HEK293T (cell line): ENCODE measurements at regions not wholly inside any gene's neighbourhood (a gene's known extent, or its start where the extent isn't known, plus 50 kb on each side); places are given as distances from the start of the nearest gene placed in this dataset.

Experiments
- BHLHE40 ChIP-seq: fragments of 450-650 bp; IDR thresholded peaks from 2 replicates; pipeline ENCODE4 v1.6.1; 2016; ENCODE audit warnings: mild to moderate bottlenecking, moderate library complexity, borderline replicate concordance
- ELF4 ChIP-seq: fragments of 450-650 bp; IDR thresholded peaks from 2 replicates; pipeline ENCODE4 v1.6.1; 2017; ENCODE audit warnings: antibody characterized with exemption
- FOXA1 ChIP-seq: fragments of 450-650 bp; IDR thresholded peaks from 2 replicates; pipeline ENCODE4 v1.6.1; 2016; ENCODE audit warnings: mild to moderate bottlenecking
- FOXK2 ChIP-seq: fragments of 450-650 bp; IDR thresholded peaks from 2 replicates; pipeline ENCODE4 v1.6.1; 2016; ENCODE audit warnings: mild to moderate bottlenecking
- FOXM1 ChIP-seq: fragments of 450-650 bp; IDR thresholded peaks from 2 replicates; pipeline ENCODE4 v1.6.1; 2017; ENCODE audit warnings: mild to moderate bottlenecking, borderline replicate concordance
- NFRKB ChIP-seq: fragments of 450-650 bp; IDR thresholded peaks from 2 replicates; pipeline ENCODE4 v1.6.1; 2016; ENCODE audit warnings: mild to moderate bottlenecking, moderate library complexity
- PKNOX1 ChIP-seq: fragments of 450-650 bp; IDR thresholded peaks from 2 replicates; pipeline ENCODE4 v1.6.1; 2016
- SP1 ChIP-seq: fragments of 450-650 bp; IDR thresholded peaks from 2 replicates; pipeline ENCODE4 v1.6.1; 2017
- SUZ12 ChIP-seq: fragments of 450-650 bp; IDR thresholded peaks from 2 replicates; pipeline ENCODE4 v1.6.1; 2016; ENCODE audit warnings: mild to moderate bottlenecking
- TARDBP ChIP-seq: fragments of 450-650 bp; IDR thresholded peaks from 2 replicates; pipeline ENCODE4 v1.6.1; 2016
- ZNF384 ChIP-seq: fragments of 450-650 bp; IDR thresholded peaks from 2 replicates; pipeline ENCODE4 v1.6.1; 2016

GRCh38 chr4:86496094-86497080 is 97.7 kb upstream of the PTPN13 start:
- TF ChIP-seq FOXK2 (no peak), ELF4 (no peak), SUZ12 (no peak), SP1 (no peak), FOXM1 (no peak), BHLHE40 (no peak), FOXA1 (no peak), ZNF384 (no peak), NFRKB (no peak), TARDBP (no peak), PKNOX1 (no peak)
